ENCODE measurements at regions not wholly inside any gene's neighbourhood (a gene's known extent, or its start where the extent isn't known, plus 50 kb on each side); places are given as distances from the start of the nearest gene placed in this dataset.
"Not testable (repeated sequence)": the region's sequence is repeated elsewhere in the genome, so short reads cannot be mapped to it uniquely, and the experiment has no call there.

- TF ChIP-seq CTCF, POLR2A (IDR thresholded peaks at IDR 0.05): not testable (repeated sequence)
These were observed 443.6 kb downstream of the DOK5 start for GRCh38 chr20:54918993-54919392.
